ENCODE measurements at regions not wholly inside any gene's neighbourhood (a gene's known extent, or its start where the extent isn't known, plus 50 kb on each side); places are given as distances from the start of the nearest gene placed in this dataset.
A peak's percentile ranks its signal among the peaks of the same experiment; 100 is the strongest.

- no peak for DNase-seq
These were observed 458.3 kb downstream of the METTL15 start for GRCh38 chr11:28566339-28567089.

DNA sequence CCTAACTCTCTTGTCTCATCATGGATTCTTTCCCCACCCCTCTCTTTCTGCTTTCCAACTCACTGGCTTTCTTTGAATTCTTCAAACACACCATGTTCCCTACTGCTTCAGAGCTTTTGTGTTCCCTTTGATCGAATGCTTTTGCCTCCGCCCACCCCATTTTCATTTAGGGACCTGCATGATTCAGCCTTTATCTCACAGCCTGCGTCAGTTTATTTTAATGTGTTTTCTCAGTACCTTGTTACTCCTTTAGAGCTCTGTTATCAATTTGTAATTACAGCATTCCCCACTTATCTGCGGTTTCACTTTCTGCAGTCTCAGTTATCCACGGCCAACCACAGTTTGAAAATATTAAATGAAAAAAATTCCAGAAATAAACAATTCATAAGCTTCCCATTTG lies 451.3 kb downstream of the METTL15 start:
- no peak for DNase-seq

DNA sequence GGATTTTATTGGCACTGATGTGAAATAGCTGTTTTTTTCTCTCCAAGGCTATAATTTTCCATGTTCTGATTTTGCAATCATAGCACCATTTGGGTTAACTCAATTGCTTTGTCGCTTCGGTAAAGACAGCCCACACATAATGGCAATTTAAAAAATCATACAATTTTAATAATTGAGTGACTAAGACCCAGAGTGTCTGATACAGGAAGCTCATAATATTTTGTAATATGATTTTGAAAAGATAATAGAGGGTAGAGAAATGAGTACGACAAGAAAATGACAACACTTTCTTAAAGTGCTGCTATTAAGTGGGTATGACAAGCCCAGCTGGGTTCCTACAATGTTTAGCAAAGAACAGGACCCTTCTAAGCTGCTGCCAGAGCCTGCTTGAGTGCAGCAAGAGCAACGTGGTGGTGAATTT lies 439.1 kb downstream of the METTL15 start:
- no peak for DNase-seq

GRCh38 chr11:28545536-28545935 lies 437.3 kb downstream of the METTL15 start:
- no peak for DNase-seq

DNA sequence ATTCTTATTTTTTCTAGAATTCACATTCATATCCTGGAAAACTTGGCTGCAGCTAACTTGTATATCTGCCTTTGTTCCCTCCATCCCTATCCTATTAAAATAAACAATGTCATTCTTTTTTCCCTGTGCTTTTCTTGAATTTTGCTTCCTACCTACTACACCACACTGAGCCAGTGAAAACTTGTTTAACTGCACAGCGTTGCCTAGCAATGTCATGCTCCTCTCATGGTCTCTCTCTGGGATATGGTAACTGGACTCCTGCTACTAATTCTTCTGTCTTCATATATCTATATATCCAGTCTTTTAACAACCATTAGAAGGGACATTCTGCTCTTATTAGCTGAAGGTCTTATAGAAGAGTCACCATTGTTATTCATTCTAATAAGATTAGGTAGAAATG lies 434.4 kb downstream of the METTL15 start:
- no peak for DNase-seq

GRCh38 chr11:28539239-28540030 lies 431.2 kb downstream of the METTL15 start:
- DNase-seq: no peak

DNA sequence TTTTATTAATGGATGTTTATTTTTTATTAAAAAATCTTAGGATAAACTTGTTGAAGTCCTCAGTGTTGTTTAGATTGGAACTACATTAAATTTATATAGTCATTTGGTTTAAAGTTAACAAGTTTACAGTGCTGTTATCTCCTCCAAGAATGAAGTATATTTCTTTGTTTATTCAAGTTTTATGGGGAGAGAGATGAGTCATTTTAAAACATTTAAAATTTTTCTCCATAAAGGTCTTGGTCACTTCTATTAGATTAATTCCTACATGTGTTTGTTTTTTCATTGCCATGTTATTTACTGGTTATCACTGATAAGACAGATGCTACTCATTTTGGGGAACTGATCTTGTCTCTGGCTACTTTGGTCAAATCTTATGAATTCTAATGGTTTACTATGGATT lies 429.6 kb downstream of the METTL15 start:
- no peak for DNase-seq

- DNase-seq: no peak
These were observed 428.5 kb downstream of the METTL15 start for GRCh38 chr11:28536504-28537267.

DNA sequence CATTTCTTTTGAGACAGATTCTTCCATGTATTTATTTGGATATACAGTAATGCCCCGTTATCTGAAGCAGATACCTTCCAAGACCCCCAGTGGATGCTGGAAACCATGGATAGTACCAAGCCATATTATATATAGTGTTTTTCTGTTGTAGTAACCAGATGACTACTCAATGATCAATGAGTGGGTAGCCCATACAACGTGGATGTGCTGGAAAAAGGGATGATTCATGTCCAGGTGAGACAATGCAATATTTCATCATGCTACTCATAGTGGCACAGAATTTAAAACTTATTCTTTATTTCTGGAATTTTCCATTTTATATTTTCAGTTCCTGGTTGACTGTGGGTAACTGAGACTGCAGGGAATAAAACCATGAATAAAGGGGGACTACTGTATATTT lies 427.5 kb downstream of the METTL15 start:
- no peak for DNase-seq

GRCh38 chr11:28529540-28530410 lies 421.6 kb downstream of the METTL15 start:
- peak; percentile 34 for DNase-seq

- DNase-seq: no peak
These were observed 420.9 kb downstream of the METTL15 start for GRCh38 chr11:28529046-28529445.

DNA sequence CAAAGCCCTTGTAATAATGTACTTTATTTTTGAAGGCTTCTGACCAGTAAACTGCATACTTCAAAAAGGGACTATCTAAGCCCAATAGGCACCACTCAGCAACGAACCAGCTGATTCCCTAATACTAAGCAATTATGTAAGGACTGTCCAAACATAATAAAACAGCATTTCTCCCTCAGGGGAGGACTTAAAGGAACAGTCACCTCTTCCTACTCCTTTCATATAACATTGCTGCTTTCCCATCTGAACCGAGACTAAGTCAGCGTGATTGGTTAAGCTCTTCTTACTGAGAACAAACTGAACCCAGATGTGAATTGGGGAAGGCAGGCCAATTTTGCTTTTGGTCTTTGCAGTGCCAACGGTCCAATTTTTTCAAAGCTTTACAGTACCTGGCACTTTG lies 420.0 kb downstream of the METTL15 start:
- no peak for DNase-seq

GRCh38 chr11:28526406-28526751 lies 418.2 kb downstream of the METTL15 start:
- no peak for DNase-seq

GRCh38 chr11:28525636-28526405 lies 417.6 kb downstream of the METTL15 start:
- no peak for DNase-seq

- DNase-seq: no peak
These were observed 415.9 kb downstream of the METTL15 start for GRCh38 chr11:28524098-28524497.

- DNase-seq: no peak
These were observed 412.9 kb downstream of the METTL15 start for GRCh38 chr11:28521075-28521474.

DNA sequence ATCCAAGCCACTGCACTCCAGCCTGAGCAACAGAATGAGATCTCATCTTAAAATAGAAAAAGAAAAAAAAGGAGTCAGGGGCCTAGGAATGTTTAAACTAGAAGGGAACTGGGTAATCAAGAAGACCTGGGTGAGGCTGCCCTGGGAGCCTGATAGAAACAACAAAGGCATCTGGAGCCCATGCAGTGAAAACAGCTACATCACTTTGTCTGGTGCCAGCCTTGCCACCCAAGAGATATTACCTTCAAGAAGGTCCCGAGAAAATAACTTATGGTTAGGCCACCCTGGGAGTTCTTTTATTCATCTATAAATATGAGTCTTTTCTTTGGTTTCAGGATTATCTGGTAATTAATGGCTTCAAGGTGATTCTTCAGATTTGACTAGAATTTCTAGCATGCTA lies 412.1 kb downstream of the METTL15 start:
- no peak for DNase-seq

DNA sequence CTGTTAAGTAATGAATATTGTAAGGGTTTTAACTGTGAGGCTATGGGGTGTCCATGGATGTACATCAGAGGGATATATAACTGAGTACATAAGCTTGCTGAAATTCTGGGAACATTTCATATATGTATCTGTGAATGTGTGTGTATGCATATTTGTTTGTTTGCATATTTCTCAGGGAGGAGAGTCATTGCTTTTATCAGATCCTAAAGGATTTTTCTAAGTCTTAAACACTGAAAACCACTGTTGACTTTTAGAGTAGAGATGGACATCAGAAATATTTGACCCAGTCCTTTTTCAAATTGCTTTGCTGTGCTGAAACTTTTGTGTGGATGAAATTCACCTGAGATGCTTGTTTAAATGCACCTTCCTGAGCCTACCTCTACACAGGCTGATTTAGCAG lies 410.6 kb downstream of the METTL15 start:
- DNase-seq: no peak

DNA sequence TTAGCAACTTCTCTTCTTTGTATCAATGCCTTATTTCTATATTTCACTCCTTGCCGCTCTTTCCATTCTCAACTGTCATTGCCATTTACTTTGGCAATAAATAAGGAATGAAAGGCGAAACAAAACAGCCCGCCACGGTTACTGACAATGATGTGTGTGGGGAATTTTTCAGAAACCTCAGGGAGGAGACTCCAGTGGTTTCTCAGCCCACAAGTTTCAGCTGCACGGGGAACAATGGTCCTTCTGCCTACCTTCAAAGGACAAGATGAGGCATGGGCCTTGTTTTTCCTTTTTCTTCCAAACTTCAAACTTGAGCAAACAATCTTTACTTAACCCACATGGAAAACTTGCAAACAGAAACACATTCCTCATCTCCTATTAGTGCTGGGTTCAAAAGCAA lies 409.4 kb downstream of the METTL15 start:
- DNase-seq: no peak

DNA sequence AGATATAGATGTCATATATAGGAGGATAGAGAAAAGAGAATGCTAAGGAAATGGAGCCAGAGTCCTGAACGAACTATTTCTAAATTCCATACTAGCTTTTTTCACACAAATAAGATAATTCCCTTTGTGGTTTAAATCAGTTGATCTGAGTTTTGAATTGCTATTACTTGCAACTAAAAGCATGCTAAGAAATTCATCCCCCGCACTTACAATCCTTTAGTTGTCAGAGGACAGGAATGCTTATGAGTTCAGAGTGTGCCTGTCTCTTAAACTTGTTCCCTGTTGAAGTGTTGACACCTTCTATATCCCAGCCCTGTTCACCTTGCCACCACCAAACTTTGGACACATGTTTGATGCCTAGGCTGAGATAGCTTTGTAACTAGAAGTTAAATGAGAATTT lies 406.2 kb downstream of the METTL15 start:
- no peak for DNase-seq

GRCh38 chr11:28512143-28512756 lies 404.1 kb downstream of the METTL15 start:
- DNase-seq: no peak
